ENCODE measurements at regions not wholly inside any gene's neighbourhood (a gene's known extent, or its start where the extent isn't known, plus 50 kb on each side); places are given as distances from the start of the nearest gene placed in this dataset.

DNA sequence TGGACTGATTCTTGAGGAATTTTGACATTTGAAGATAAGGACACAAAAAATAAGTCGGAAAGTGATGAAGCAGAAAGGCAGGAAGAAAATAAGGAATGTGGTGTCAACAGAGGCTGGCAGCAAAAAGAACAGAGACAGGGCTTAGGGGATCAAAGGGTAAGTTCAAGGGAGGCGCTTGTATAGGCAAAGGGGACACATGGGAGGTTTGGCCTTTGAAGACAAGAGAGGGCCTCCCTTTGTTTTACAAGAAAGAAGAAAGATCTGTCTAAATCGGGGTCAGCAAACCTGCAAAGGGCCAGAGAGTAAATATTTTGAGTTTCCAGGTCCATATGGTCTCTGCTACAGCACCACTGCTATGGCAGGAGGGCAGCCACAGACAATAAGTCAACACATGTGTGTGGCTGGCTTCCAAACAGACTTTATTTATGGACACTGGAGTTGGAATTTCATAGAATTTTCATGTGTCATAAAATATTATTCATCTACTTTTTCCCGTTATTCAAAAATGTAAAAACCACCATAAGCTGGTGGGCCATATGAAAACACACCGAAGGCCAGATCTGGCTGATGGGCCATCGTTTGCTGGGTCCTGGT is 112.0 kb upstream of the FBXL7 start:
- H3K9me3 ChIP-seq, result no peaks in the 10 kb centered on the region
- H3K36me3 ChIP-seq, result no peaks in the 10 kb centered on the region
- no peak overlapping the region for H3K4me3 ChIP-seq (ENCODE audit: low read depth, low read length)
- no peak for DNase-seq
- TF ChIP-seq, protein P1, sequence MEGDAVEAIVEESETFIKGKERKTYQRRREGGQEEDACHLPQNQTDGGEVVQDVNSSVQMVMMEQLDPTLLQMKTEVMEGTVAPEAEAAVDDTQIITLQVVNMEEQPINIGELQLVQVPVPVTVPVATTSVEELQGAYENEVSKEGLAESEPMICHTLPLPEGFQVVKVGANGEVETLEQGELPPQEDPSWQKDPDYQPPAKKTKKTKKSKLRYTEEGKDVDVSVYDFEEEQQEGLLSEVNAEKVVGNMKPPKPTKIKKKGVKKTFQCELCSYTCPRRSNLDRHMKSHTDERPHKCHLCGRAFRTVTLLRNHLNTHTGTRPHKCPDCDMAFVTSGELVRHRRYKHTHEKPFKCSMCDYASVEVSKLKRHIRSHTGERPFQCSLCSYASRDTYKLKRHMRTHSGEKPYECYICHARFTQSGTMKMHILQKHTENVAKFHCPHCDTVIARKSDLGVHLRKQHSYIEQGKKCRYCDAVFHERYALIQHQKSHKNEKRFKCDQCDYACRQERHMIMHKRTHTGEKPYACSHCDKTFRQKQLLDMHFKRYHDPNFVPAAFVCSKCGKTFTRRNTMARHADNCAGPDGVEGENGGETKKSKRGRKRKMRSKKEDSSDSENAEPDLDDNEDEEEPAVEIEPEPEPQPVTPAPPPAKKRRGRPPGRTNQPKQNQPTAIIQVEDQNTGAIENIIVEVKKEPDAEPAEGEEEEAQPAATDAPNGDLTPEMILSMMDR (IDR thresholded peaks at IDR 0.05; ENCODE audit: low read depth, low read length), result no peak
- H3K4me1 ChIP-seq, result peaks cover 2% of the 10 kb centered on the region; the same call in 1 of the 2 replicates
- no peaks in the 10 kb centered on the region for H3K27me3 ChIP-seq

DNA sequence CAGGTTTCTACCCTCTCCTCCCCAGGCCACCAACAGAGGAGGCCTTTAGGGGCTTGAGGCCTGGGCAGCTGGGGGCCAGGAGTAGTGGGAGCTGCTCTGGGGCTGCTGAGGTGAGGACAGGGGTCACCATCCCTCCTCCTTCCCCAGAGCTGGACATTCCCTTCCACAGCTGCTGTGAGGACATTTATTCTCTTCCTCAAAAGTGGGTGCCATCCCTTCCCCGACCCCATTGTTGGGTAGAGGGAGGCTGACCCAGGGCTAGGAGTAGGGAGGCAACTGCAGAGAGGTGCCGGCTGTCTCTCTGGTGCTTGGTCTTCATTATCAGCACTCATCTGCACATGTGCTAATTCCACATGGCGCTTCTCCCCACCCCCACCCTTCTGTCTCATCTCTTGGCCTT is 113.9 kb upstream of the FBXL7 start:
- DNase-seq, result no peak
- no peaks in the 10 kb centered on the region for H3K9me3 ChIP-seq
- TF ChIP-seq, protein P1 (IDR thresholded peaks at IDR 0.05; ENCODE audit: low read depth, low read length), result no peak

DNA sequence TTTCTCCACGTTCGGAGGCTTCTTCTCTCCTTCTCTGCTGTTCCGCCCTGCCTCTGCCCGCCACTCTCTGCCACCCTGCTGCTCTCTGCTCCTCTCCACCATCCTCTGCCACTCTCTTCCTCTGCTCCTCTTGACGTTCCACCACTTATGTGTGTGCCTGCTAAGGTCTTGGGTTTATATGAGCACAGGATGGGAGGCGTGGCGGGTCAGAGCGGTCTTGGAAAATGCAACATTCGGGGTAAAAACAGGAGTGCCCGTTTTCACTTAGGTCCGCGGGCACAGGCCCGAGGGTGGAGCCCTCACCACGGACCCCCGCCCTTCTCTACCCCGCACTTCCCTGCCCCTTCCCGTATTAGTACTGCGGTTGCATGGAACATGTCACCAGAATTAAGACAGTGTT is 114.4 kb upstream of the FBXL7 start:
- TF ChIP-seq, protein P1 (IDR thresholded peaks at IDR 0.05; ENCODE audit: low read depth, low read length), result no peak
- H3K27me3 ChIP-seq, result no peaks in the 10 kb centered on the region
- no peaks in the 10 kb centered on the region for H3K9me3 ChIP-seq
- H3K36me3 ChIP-seq, result no peaks in the 10 kb centered on the region
- H3K4me1 ChIP-seq, result peaks cover 2% of the 10 kb centered on the region; the same call in 1 of the 2 replicates
- no peak for DNase-seq
- H3K4me3 ChIP-seq (ENCODE audit: low read depth, low read length), result no peak overlapping the region

More for the DNA sequence above, 113.9 kb upstream of the FBXL7 start:
- Histone ChIP-seq H3K4me3 (ENCODE audit: low read depth, low read length) (no peak overlapping the region), H3K4me1 (peaks cover 2% of the 10 kb centered on the region; the same call in 1 of the 2 replicates), H3K27me3 (no peaks in the 10 kb centered on the region), H3K36me3 (no peaks in the 10 kb centered on the region)

DNA sequence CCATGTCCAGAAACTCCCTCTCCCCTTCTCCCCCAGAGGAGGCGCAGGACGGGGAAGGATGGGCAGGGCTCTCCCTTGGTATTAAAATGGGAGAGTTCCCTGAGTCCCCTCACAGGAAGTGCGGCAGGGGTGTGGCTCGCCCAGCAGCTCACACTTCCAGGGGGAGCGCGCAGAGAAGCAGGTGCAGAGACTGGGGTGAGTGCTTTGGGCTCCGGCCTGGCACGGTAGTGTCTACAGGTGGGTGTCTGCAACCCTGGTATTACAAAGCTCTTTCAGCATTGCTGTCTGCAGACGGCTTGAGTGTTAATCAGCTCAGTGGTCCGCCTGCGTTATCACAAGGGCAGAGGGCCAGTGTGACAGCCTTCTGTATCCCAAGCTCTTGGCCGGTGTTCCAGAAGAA is 114.9 kb upstream of the FBXL7 start:
- DNase-seq, result no peak
- Histone ChIP-seq H3K4me3 (ENCODE audit: low read depth, low read length) (no peak overlapping the region), H3K36me3 (no peaks in the 10 kb centered on the region), H3K27me3 (no peaks in the 10 kb centered on the region), H3K9me3 (no peaks in the 10 kb centered on the region), H3K4me1 (peaks cover 2% of the 10 kb centered on the region; the same call in 1 of the 2 replicates)
- TF ChIP-seq, protein P1 (IDR thresholded peaks at IDR 0.05; ENCODE audit: low read depth, low read length), result no peak

DNA sequence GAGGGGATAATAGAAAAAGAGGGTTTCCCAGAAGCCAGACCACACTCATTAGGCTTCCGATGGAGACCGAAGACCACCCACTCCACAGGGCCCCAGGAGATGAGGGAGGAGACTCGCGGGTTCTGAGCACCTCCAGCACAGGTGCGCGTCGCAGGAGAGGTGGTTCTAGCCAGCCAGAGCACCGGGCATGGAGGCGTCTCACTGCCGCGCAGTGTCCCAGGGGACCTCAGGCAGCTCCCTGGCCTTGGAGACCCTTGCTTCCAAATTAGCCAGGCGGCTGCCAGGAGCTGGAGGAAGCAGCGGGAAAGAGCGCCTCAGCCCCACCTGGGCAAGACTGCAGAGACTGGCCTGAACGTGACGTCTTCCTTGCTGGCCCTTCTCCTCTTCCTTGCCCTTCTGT is 115.4 kb upstream of the FBXL7 start:
- Histone ChIP-seq H3K9me3 (no peaks in the 10 kb centered on the region), H3K27me3 (no peaks in the 10 kb centered on the region), H3K36me3 (no peaks in the 10 kb centered on the region), H3K4me3 (ENCODE audit: low read depth, low read length) (no peak overlapping the region), H3K4me1 (peaks cover 2% of the 10 kb centered on the region; the same call in 1 of the 2 replicates)
- TF ChIP-seq, protein P1 (IDR thresholded peaks at IDR 0.05; ENCODE audit: low read depth, low read length), result no peak
- no peak for DNase-seq

DNA sequence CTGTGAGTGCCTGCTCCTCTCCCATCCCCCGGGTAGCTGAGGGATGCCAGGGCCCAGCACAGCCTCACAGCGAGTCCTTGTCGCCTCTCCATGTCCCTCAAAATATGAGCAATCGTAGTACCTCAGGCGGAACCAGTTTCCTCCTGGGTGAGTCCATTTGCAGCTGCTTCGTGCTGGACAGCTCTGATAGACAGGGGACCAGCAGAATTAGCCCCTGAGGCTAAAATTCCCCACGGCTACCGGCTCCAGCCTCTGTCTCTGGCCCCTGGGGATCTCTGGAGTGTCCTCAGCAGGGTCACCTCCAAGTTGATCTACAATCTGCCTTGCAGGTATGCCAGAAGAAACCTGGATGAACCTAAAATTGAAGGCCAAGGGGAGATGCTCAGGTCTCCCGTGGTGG is 115.8 kb upstream of the FBXL7 start:
- Histone ChIP-seq H3K4me3 (ENCODE audit: low read depth, low read length) (no peak overlapping the region), H3K4me1 (peaks cover 2% of the 10 kb centered on the region; the same call in 1 of the 2 replicates), H3K27me3 (no peaks in the 10 kb centered on the region), H3K9me3 (no peaks in the 10 kb centered on the region), H3K36me3 (no peaks in the 10 kb centered on the region)
- TF ChIP-seq, protein P1 (IDR thresholded peaks at IDR 0.05; ENCODE audit: low read depth, low read length), result no peak
- no peak for DNase-seq

All from BE2C (cell line).